Heart right ventricle (tissue), 16 donors: ENCODE measurements at regions not wholly inside any gene's neighbourhood (a gene's known extent, or its start where the extent isn't known, plus 50 kb on each side); places are given as distances from the start of the nearest gene placed in this dataset.

Source experiments
- ATAC-seq, 8 donors: fragments of 200-7000 bp; cut with Tn5 transposase; one replicate each; pipeline ENCODE4 v1.9.1; 2020; ENCODE audit warnings: mild to moderate bottlenecking in 8 of 8, moderate library complexity in 8 of 8, moderate number of reproducible peaks in 1 of 8
- DNase-seq, 2 donors: peaks; one replicate each; pipeline ENCODE4 v3.0.0-alpha.2; 2020
- H3K27ac ChIP-seq, 10 donors: fragments of 200-600 bp; sonication (generic) in 2 of 10; one replicate each; pipeline versions ENCODE4 v1.5.0 to v1.8.0; 2020 to 2022; ENCODE audit warnings: mild to moderate bottlenecking in 3 of 10
- H3K27me3 ChIP-seq, 7 donors: fragments of 200-600 bp; one replicate each; pipeline ENCODE4 v1.8.0; 2021 to 2022; ENCODE audit warnings: mild to moderate bottlenecking in 2 of 7
- H3K36me3 ChIP-seq, 9 donors: fragments of 200-600 bp; sonication (generic) in 1 of 9; one replicate each; pipeline versions ENCODE4 v1.5.0 to v1.8.0; 2020 to 2022; ENCODE audit warnings: mild to moderate bottlenecking in 2 of 9
- H3K4me1 ChIP-seq, 9 donors: fragments of 200-600 bp; sonication (generic) in 1 of 9; one replicate each; pipeline versions ENCODE4 v1.5.0 to v1.8.0; 2020 to 2022; ENCODE audit warnings: mild to moderate bottlenecking in 4 of 9
- H3K4me3 ChIP-seq, 10 donors: fragments of 200-600 bp; sonication (generic) in 2 of 10; one replicate each; pipeline versions ENCODE4 v1.5.0 to v1.8.0; 2020 to 2022; ENCODE audit warnings: mild to moderate bottlenecking in 7 of 10, moderate library complexity in 2 of 10
- H3K9me3 ChIP-seq, 11 donors: fragments of 200-600 bp in 10 of 11; sonication (generic) in 2 of 11; one replicate each; pipeline versions ENCODE4 v1.5.0 to v1.8.0; 2013 to 2022; ENCODE audit warnings: mild to moderate bottlenecking in 2 of 11, control low read depth in 1 of 11, moderate library complexity in 1 of 11
- CTCF ChIP-seq, 9 donors: fragments of 200-600 bp; sonication (generic) in 2 of 9; IDR thresholded peaks; one replicate each; pipeline versions ENCODE4 v1.5.0 to v1.8.0; 2021 to 2022; ENCODE audit warnings: antibody characterized with exemption in 9 of 9, mild to moderate bottlenecking in 5 of 9, moderate library complexity in 1 of 9
- WGBS, 2 donors: extraction: QIAGEN DNeasy Blood & Tissue Kit; methylation state at CpG; one replicate each; pipeline ENCODE4 v1.1.7; 2013; ENCODE audit warnings: inconsistent platforms in 1 of 2; 5-methylcytosine and 5-hydroxymethylcytosine counted together
- intact Hi-C, 10 donors: fragments of 100-400 bp; cut with DNase I; formaldehyde crosslinking; loops; one replicate each; pipeline versions ENCODE4 v1.11.1 to v1.14.2; 2022
- donor health status: Arrhythmogenic right ventricular cardiomyopathy.
- donor health status: ischemic (EF 13 %, LVEDD 7.1; RV severe dilation, severe dysfunction).
- donor health status: healthy with polysubstance abuse.
- donor health status: DM: no; HTN: yes; CAD: no.
- donor health status: DM: no; HTN: no; CAD: no.
- donor health status: ischemic (EF 25% LVEDD 6.9; RV normal size, moderate dysfunction).
- donor health status: ischemic (EF 25% LVEDD 5.7; RV mildly dilated, moderate dysfunction).
- donor health status: healthy.
- donor health status: DM: yes; HTN: yes; CAD: no.
- donor health status: Ischemic cardiomyopathy.
- donor health status: ischemic (EF 35%, LVEDD 5.7; RV mildly dilated, moderate dysfunction).
- donor health status: nonischemic (EF 11% LVEDD 7.7; RV severe dilation, severe dysfunction).
- donor health status: DM: yes; HTN: yes; CAD: no.
- donor health status: PGD.
- donor health status: ischemic (EF 29% LVEDD 5.4; RV normal size, mild dysfunction).
- donor health status: nonischemic (EF 23%, LVEDD 6.1; RV moderate dilation, normal function).

- Histone ChIP-seq H3K9me3 (no peaks in the 10 kb centered on the region), H3K27me3 (no peaks in the 10 kb centered on the region), H3K36me3 (peaks cover 0 to 14% (median 0%) of the 10 kb centered on the region in 9 donors), H3K4me3 (no peak overlapping the region), H3K4me1 (peaks cover 0 to 21% (median 4%) of the 10 kb centered on the region in 9 donors), H3K27ac (no peak overlapping the region)
- DNase-seq = peak in 1 of 2 donors; percentile 74
- intact Hi-C loops = loop anchor here in 8 of 10 donors (1.0 to 10.0 kb wide), 6 partner anchors 24 to 151 kb away; partner anchors contain the start of gene HGFAC (in 1 of the 8)
- peak; percentile 84 to 93 (median 92) for ATAC-seq
- peak; percentile 84 to 94 (median 91) for TF ChIP-seq CTCF (IDR thresholded peaks at IDR 0.05)
- 50 to 51% methylated on average over 4 of the region's 4 CpGs for WGBS, 2 donors
Measured at GRCh38 chr4:3346146-3346545, 53.3 kb downstream of the RGS12 start.

- TF ChIP-seq CTCF (IDR thresholded peaks at IDR 0.05) = no peak
- ATAC-seq = no peak
- Histone ChIP-seq H3K36me3 (peaks cover 0 to 13% (median 0%) of the 10 kb centered on the region in 9 donors), H3K4me1 (peaks cover 0 to 10% (median 4%) of the 10 kb centered on the region in 9 donors), H3K27ac (no peak overlapping the region), H3K9me3 (peaks cover 0 to 9% (median 0%) of the 10 kb centered on the region in 11 donors), H3K27me3 (no peaks in the 10 kb centered on the region), H3K4me3 (no peak overlapping the region)
- DNase-seq = no peak
- intact Hi-C loops = loop anchor here in 3 of 10 donors (2.0 to 10.0 kb wide), 3 partner anchors 94 to 153 kb away; partner anchors contain the start of gene HGFAC (in 1 of the 3)
- 85 to 91% methylated on average over 4 of the region's 4 CpGs for WGBS, 2 donors
Measured at GRCh38 chr4:3347871-3348270, 55.0 kb downstream of the RGS12 start.

GRCh38 chr4:3348621-3349020 lies 55.8 kb downstream of the RGS12 start:
- DNase-seq = no peak
- Histone ChIP-seq H3K4me3 (no peak overlapping the region), H3K27ac (no peak overlapping the region), H3K36me3 (peaks cover 0 to 6% (median 0%) of the 10 kb centered on the region in 9 donors), H3K27me3 (no peaks in the 10 kb centered on the region), H3K4me1 (peaks cover 0 to 10% (median 4%) of the 10 kb centered on the region in 9 donors), H3K9me3 (peaks cover 0 to 9% (median 0%) of the 10 kb centered on the region in 11 donors)
- 78 to 83% methylated on average over 7 of the region's 7 CpGs for WGBS, 2 donors
- TF ChIP-seq CTCF (IDR thresholded peaks at IDR 0.05) = no peak
- ATAC-seq = no peak
- intact Hi-C loops = loop anchor here in 1 of 10 donors (5.0 to 10.0 kb wide), 2 partner anchors 94 to 154 kb away; partner anchors contain the start of gene HGFAC

GRCh38 chr4:3349116-3349515 lies 56.3 kb downstream of the RGS12 start:
- no peak overlapping the region for H3K4me3 ChIP-seq
- no peak for ATAC-seq
- TF ChIP-seq CTCF (IDR thresholded peaks at IDR 0.05) = no peak
- peaks cover 0 to under 1% (median 0%) of the 10 kb centered on the region in 9 donors for H3K36me3 ChIP-seq
- WGBS, 2 donors = 92 to 94% methylated on average over 4 of the region's 4 CpGs
- DNase-seq = no peak
- intact Hi-C loops = loop anchor here in 1 of 10 donors (5.0 to 10.0 kb wide), 2 partner anchors 93 to 154 kb away; partner anchors contain the start of gene HGFAC
- H3K27me3 ChIP-seq = no peaks in the 10 kb centered on the region
- H3K27ac ChIP-seq = no peak overlapping the region
- H3K4me1 ChIP-seq = peaks cover 0 to 10% (median 4%) of the 10 kb centered on the region in 9 donors
- H3K9me3 ChIP-seq = peaks cover 0 to 9% (median 0%) of the 10 kb centered on the region in 11 donors
